HUES64 (cell line): ENCODE measurements at regions not wholly inside any gene's neighbourhood (a gene's known extent, or its start where the extent isn't known, plus 50 kb on each side); places are given as distances from the start of the nearest gene placed in this dataset.

Experiments used
- H3K27ac ChIP-seq: 2 replicates; pipeline ENCODE4 v1.7.0; 2013; ENCODE audit warnings: low read depth, low read length, inconsistent platforms
- H3K27me3 ChIP-seq: 2 replicates; pipeline ENCODE4 v1.6.1; 2013; ENCODE audit warnings: mild to moderate bottlenecking, low read length; ENCODE audit not compliant: insufficient read depth
- H3K36me3 ChIP-seq: 2 replicates; pipeline ENCODE4 v1.6.1; 2013; ENCODE audit warnings: mild to moderate bottlenecking, low read length; ENCODE audit not compliant: insufficient read depth
- H3K4me1 ChIP-seq: 2 replicates; pipeline ENCODE4 v1.6.1; 2013; ENCODE audit warnings: mild to moderate bottlenecking, low read length, moderate library complexity; ENCODE audit not compliant: insufficient read depth
- H3K4me3 ChIP-seq: 2 replicates; pipeline ENCODE4 v1.5.1; 2013; ENCODE audit warnings: mild to moderate bottlenecking, low read length, moderate library complexity
- H3K9ac ChIP-seq: 2 replicates; pipeline ENCODE4 v1.6.1; 2013; ENCODE audit warnings: mild to moderate bottlenecking, low read depth, low read length
- H3K9me3 ChIP-seq: 2 replicates; pipeline ENCODE4 v1.6.1; 2013; ENCODE audit warnings: low read depth, low read length; ENCODE audit not compliant: insufficient read depth
- WGBS: fragments of 150-250, 120-280 bp; methylation state at CpG from one replicate; pipeline ENCODE4 v1.1.7; 2013; ENCODE audit warnings: missing lambda C conversion rate; 5-methylcytosine and 5-hydroxymethylcytosine counted together

GRCh38 chr1:244920911-244921761 is 56.8 kb upstream of the HNRNPU start:
- H3K4me3 ChIP-seq: no peak overlapping the region
- H3K9me3 ChIP-seq: no peaks in the 10 kb centered on the region
- WGBS: 62% methylated on average over 1 of the region's 4 CpGs
- no peak overlapping the region for H3K9ac ChIP-seq
- H3K4me1 ChIP-seq: no peaks in the 10 kb centered on the region; the same call in 1 of the 2 replicates
- no peaks in the 10 kb centered on the region for H3K36me3 ChIP-seq
- no peak overlapping the region for H3K27ac ChIP-seq
- H3K27me3 ChIP-seq: peaks cover 19% of the 10 kb centered on the region

DNA sequence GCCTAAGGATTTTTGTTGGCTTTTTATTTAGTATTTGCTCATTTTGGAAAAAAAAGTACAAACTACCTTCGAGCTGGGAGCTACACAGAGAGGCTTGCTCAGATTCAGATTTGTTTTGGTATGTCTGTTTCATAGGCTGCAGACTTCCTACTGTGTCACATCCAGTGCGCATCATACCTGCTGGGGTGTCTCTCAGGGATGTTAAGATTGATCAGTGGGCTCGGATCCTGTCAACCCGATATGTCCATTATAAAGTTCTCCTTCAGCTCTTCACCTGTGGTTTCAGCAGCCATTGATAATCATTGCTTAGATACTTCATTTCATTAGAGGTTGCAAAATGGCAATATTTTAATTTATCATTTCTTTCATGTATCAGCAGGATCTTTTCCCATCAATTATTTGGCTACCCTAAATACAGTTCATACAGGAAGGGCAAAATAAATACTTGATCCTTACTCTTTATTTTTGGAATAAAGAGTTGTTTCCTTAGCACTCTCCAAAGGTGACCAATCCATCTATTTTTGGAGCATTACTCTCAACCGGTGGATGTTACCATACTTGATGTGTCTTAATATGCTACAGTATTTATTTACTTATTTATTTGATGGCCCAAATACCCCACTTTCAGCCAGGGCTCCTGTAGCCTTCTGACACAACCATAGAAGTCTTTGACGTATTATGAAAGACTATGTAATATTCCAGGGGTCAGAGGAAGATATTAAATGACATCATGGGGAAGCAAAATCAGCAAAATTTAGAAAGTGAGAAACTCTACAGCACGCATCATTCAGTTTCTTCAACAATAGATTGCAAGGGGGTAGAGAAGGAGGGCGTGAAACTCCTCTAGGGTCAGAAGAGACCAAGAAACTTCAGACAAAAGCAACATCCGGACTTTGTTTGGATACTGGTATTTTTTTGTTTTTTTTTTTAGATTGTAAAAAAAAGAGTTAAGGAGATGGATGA is 55.3 kb upstream of the HNRNPU start:
- H3K9me3 ChIP-seq: no peaks in the 10 kb centered on the region
- H3K27ac ChIP-seq: no peak overlapping the region

DNA sequence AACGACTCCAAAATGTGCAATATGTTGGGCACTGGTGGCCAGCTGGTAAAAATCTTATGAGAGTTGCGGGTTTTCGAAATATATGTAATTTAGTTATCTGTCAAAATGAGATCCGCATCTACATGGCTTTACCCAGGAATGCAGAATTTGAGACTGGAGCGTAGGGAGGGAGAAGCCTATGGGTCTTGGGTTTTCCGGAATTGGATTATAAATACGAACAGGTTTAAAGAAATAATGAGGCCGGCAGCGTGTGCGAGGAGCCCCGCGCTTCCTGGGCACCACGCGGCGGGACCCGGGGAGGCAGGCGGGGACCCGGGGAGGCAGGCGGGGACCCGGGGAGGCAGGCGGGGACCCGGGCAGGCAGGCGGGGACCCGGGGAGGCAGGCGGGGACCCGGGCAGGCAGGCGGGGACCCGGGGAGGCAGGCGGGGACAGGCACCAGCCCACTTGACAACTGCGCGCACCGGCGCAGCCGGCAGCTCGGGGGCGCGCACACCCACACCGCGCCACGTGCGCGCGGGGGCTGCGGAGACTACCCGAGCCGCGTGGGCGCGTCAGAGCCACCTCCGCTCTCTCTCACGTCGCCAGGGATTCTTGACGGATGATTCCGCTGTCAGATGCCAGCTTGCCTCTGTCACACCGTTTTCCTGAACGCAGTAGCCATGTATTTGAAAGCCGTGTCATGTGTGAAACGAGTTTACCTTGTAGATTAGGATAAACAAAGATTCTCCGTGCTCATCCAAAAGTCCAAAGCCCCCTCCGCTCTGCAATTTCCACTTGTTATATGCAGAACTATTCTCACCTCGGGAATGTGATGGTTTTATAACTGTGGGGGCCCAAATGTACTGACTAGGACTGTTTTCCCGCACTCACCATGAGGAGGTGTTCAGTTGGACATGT is 54.3 kb upstream of the HNRNPU start:
- Histone ChIP-seq H3K36me3 (no peaks in the 10 kb centered on the region), H3K9ac (no peak overlapping the region), H3K27ac (no peak overlapping the region), H3K9me3 (no peaks in the 10 kb centered on the region), H3K4me3 (peak overlapping the region; percentile 62), H3K4me1 (no peaks in the 10 kb centered on the region; the same call in 1 of the 2 replicates), H3K27me3 (peaks cover 19% of the 10 kb centered on the region)
- 8% methylated on average over 62 of the region's 62 CpGs for WGBS

More for the DNA sequence above, 55.3 kb upstream of the HNRNPU start:
- peaks cover 19% of the 10 kb centered on the region for H3K27me3 ChIP-seq
- peak overlapping the region; percentile 62 for H3K4me3 ChIP-seq
- WGBS: 87% methylated on average over 8 of the region's 9 CpGs
- no peaks in the 10 kb centered on the region; the same call in 1 of the 2 replicates for H3K4me1 ChIP-seq
- no peaks in the 10 kb centered on the region for H3K36me3 ChIP-seq
- H3K9ac ChIP-seq: no peak overlapping the region

- Histone ChIP-seq H3K4me3 (no peak overlapping the region), H3K4me1 (no peaks in the 10 kb centered on the region; the same call in 1 of the 2 replicates), H3K27ac (no peak overlapping the region), H3K36me3 (no peaks in the 10 kb centered on the region), H3K9ac (no peak overlapping the region), H3K27me3 (peaks cover 19% of the 10 kb centered on the region), H3K9me3 (no peaks in the 10 kb centered on the region)
- 90% methylated on average over 14 of the region's 14 CpGs for WGBS
These were observed 52.8 kb upstream of the HNRNPU start for GRCh38 chr1:244917073-244917670.

- WGBS: 89% methylated on average over 7 of the region's 7 CpGs
- Histone ChIP-seq H3K27ac (no peak overlapping the region), H3K36me3 (no peaks in the 10 kb centered on the region), H3K27me3 (peaks cover 19% of the 10 kb centered on the region), H3K4me3 (no peak overlapping the region), H3K9ac (no peak overlapping the region), H3K4me1 (no peaks in the 10 kb centered on the region), H3K9me3 (no peaks in the 10 kb centered on the region)
These were observed 51.4 kb upstream of the HNRNPU start for GRCh38 chr1:244915736-244916135.

GRCh38 chr1:244914761-244915160 is 50.4 kb upstream of the HNRNPU start:
- H3K4me3 ChIP-seq: no peak overlapping the region
- no peaks in the 10 kb centered on the region for H3K9me3 ChIP-seq
- no peak overlapping the region for H3K27ac ChIP-seq
- H3K4me1 ChIP-seq: no peaks in the 10 kb centered on the region
- no peak overlapping the region for H3K9ac ChIP-seq
- no peaks in the 10 kb centered on the region for H3K36me3 ChIP-seq
- peaks cover 16% of the 10 kb centered on the region for H3K27me3 ChIP-seq
- 98% methylated on average over 3 of the region's 4 CpGs for WGBS
